ENCODE measurements at regions not wholly inside any gene's neighbourhood (a gene's known extent, or its start where the extent isn't known, plus 50 kb on each side); places are given as distances from the start of the nearest gene placed in this dataset.

- DNase-seq: no peak
- no peaks in the 10 kb centered on the region for H3K4me1 ChIP-seq
- H3K27ac ChIP-seq: no peak overlapping the region
- no peaks in the 10 kb centered on the region for H3K27me3 ChIP-seq (ENCODE audit: insufficient read depth in 3 of 3, low read length in 2 of 3)
- no peak for TF ChIP-seq CTCF (IDR thresholded peaks at IDR 0.05)
- no peak overlapping the region for H3K4me3 ChIP-seq
- no peaks in the 10 kb centered on the region for H3K9me3 ChIP-seq
- no peak for ATAC-seq
- 89 to 99% (median 96%) methylated on average over 1 of the region's 1 CpG for WGBS, 3 donors
- no peaks in the 10 kb centered on the region for H3K36me3 ChIP-seq (ENCODE audit: insufficient read depth in 1 of 2, low read depth in 1 of 2)
- intact Hi-C loops (cut with DNase I): no loop called here
Measured at GRCh38 chr2:57842531-57842930, 204.1 kb upstream of the VRK2 start.

GRCh38 chr2:57843158-57843557 is 203.4 kb upstream of the VRK2 start:
- H3K9me3 ChIP-seq: no peaks in the 10 kb centered on the region
- WGBS, 3 donors: 72 to 85% (median 78%) methylated on average over 3 of the region's 3 CpGs
- H3K36me3 ChIP-seq (ENCODE audit: insufficient read depth in 1 of 2, low read depth in 1 of 2): no peaks in the 10 kb centered on the region
- no peaks in the 10 kb centered on the region for H3K4me1 ChIP-seq
- no peak overlapping the region for H3K27ac ChIP-seq
- intact Hi-C loops (cut with DNase I): no loop called here
- DNase-seq: no peak
- no peak overlapping the region for H3K4me3 ChIP-seq
- no peak for TF ChIP-seq CTCF (IDR thresholded peaks at IDR 0.05)
- H3K27me3 ChIP-seq (ENCODE audit: insufficient read depth in 3 of 3, low read length in 2 of 3): no peaks in the 10 kb centered on the region
- ATAC-seq: no peak

- WGBS, 3 donors: 52 to 60% (median 54%) methylated on average over 4 of the region's 4 CpGs
- ATAC-seq: no peak
Measured at GRCh38 chr2:57848723-57849122, 197.9 kb upstream of the VRK2 start.

GRCh38 chr2:57849843-57850242 is 196.8 kb upstream of the VRK2 start:
- Histone ChIP-seq H3K4me3 (no peak overlapping the region), H3K36me3 (ENCODE audit: insufficient read depth in 1 of 2, low read depth in 1 of 2) (no peaks in the 10 kb centered on the region), H3K27ac (no peak overlapping the region), H3K27me3 (ENCODE audit: insufficient read depth in 3 of 3, low read length in 2 of 3) (no peaks in the 10 kb centered on the region), H3K9me3 (no peaks in the 10 kb centered on the region), H3K4me1 (no peaks in the 10 kb centered on the region)
- no peak for ATAC-seq
- WGBS, 3 donors: 90 to 97% (median 90%) methylated on average over 3 of the region's 3 CpGs
- TF ChIP-seq CTCF (IDR thresholded peaks at IDR 0.05): no peak
- intact Hi-C loops (cut with DNase I): no loop called here
- peak in 1 of 2 donors; percentile 30 for DNase-seq

More at GRCh38 chr2:57848723-57849122, 197.9 kb upstream of the VRK2 start:
- Histone ChIP-seq H3K27ac (no peak overlapping the region), H3K4me3 (no peak overlapping the region), H3K27me3 (ENCODE audit: insufficient read depth in 3 of 3, low read length in 2 of 3) (no peaks in the 10 kb centered on the region), H3K36me3 (ENCODE audit: insufficient read depth in 1 of 2, low read depth in 1 of 2) (no peaks in the 10 kb centered on the region), H3K4me1 (no peaks in the 10 kb centered on the region), H3K9me3 (no peaks in the 10 kb centered on the region)
- intact Hi-C loops (cut with DNase I): no loop called here
- no peak for DNase-seq
- TF ChIP-seq CTCF (IDR thresholded peaks at IDR 0.05): no peak

- Histone ChIP-seq H3K27me3 (ENCODE audit: insufficient read depth in 3 of 3, low read length in 2 of 3) (no peaks in the 10 kb centered on the region), H3K27ac (no peak overlapping the region), H3K4me3 (no peak overlapping the region), H3K36me3 (ENCODE audit: insufficient read depth in 1 of 2, low read depth in 1 of 2) (no peaks in the 10 kb centered on the region), H3K4me1 (no peaks in the 10 kb centered on the region), H3K9me3 (no peaks in the 10 kb centered on the region)
- no peak for TF ChIP-seq CTCF (IDR thresholded peaks at IDR 0.05)
- ATAC-seq (no peak), DNase-seq (peak in 1 of 2 donors; percentile 41)
- intact Hi-C loops (cut with DNase I): no loop called here
- 76 to 80% (median 80%) methylated on average over 15 of the region's 15 CpGs for WGBS, 3 donors
Measured at GRCh38 chr2:57850415-57851130, 196.0 kb upstream of the VRK2 start.
